ENCODE measurements at regions not wholly inside any gene's neighbourhood (a gene's known extent, or its start where the extent isn't known, plus 50 kb on each side); places are given as distances from the start of the nearest gene placed in this dataset.

DNA sequence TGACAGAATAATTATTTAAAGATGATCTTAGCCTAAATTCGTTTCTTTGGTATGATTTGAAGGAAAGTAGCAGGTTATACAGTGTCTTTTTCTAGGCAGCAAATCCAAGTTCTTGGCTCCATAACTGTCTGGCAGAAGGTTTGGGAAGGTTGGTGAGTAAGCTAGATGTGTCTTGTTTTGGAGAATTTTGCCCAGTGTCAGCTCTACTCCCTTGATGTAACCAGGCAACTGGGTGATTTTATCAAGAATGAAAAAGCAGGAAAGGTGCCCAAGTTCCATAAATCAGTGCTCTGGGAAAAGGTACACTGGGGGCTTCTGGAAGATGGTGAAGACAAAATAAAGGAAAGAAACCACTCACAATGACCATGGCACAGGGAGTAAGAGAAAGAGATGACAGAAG lies 71.5 kb upstream of the USP47 start:
- ATAC-seq (no peak), DNase-seq (no peak)
- no peaks in the 10 kb centered on the region for H3K4me1 ChIP-seq
- no peak overlapping the region for H3K27ac ChIP-seq
- no peak overlapping the region for H3K4me3 ChIP-seq
- intact Hi-C loops (cut with DNase I), result no loop called here
- no peaks in the 10 kb centered on the region for H3K9me3 ChIP-seq
- 60 to 85% methylated on average over 1 of the region's 1 CpG for WGBS, 2 donors
- TF ChIP-seq POLR2A (IDR thresholded peaks at IDR 0.05), result no peak
- TF ChIP-seq, protein P1, sequence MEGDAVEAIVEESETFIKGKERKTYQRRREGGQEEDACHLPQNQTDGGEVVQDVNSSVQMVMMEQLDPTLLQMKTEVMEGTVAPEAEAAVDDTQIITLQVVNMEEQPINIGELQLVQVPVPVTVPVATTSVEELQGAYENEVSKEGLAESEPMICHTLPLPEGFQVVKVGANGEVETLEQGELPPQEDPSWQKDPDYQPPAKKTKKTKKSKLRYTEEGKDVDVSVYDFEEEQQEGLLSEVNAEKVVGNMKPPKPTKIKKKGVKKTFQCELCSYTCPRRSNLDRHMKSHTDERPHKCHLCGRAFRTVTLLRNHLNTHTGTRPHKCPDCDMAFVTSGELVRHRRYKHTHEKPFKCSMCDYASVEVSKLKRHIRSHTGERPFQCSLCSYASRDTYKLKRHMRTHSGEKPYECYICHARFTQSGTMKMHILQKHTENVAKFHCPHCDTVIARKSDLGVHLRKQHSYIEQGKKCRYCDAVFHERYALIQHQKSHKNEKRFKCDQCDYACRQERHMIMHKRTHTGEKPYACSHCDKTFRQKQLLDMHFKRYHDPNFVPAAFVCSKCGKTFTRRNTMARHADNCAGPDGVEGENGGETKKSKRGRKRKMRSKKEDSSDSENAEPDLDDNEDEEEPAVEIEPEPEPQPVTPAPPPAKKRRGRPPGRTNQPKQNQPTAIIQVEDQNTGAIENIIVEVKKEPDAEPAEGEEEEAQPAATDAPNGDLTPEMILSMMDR (IDR thresholded peaks at IDR 0.05), result no peak
- no peaks in the 10 kb centered on the region for H3K27me3 ChIP-seq
- no peaks in the 10 kb centered on the region for H3K36me3 ChIP-seq (replicated peaks in 1 of 2; ENCODE audit: insufficient read depth in 1 of 2, low read depth in 2 of 2)

DNA sequence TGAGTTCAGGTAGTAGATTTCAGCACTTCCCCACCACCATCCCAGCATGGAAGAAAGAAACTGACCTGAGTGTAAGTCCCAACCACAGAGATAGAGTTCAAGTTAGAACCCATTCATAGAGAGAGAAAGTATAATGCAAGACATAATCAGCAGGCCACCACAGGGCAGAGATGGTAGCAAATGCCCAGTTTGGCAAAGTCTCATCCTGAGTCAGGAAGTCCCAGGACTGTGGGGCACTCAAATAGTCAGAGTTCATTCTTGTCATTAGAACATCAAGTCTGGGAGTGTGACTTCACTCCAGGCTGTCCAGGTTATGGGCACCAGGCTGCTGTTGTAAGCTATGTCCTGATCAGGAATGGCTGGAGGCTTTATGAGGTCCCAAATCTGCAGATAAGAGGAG lies 72.0 kb upstream of the USP47 start:
- DNase-seq, result no peak
- Histone ChIP-seq H3K4me3 (no peak overlapping the region), H3K36me3 (replicated peaks in 1 of 2; ENCODE audit: insufficient read depth in 1 of 2, low read depth in 2 of 2) (no peaks in the 10 kb centered on the region), H3K9me3 (no peaks in the 10 kb centered on the region), H3K4me1 (no peaks in the 10 kb centered on the region), H3K27ac (no peak overlapping the region), H3K27me3 (no peaks in the 10 kb centered on the region)
- intact Hi-C loops (cut with DNase I), result no loop called here
- ATAC-seq, result no peak
- TF ChIP-seq, protein P1 (IDR thresholded peaks at IDR 0.05), result no peak
- no peak for TF ChIP-seq POLR2A (IDR thresholded peaks at IDR 0.05)

- Histone ChIP-seq H3K27ac (no peak overlapping the region), H3K36me3 (replicated peaks in 1 of 2; ENCODE audit: insufficient read depth in 1 of 2, low read depth in 2 of 2) (no peaks in the 10 kb centered on the region), H3K9me3 (no peaks in the 10 kb centered on the region), H3K27me3 (no peaks in the 10 kb centered on the region), H3K4me3 (no peak overlapping the region), H3K4me1 (no peaks in the 10 kb centered on the region)
- intact Hi-C loops (cut with DNase I), result no loop called here
- no peak for ATAC-seq
- no peak for DNase-seq
- no peak for TF ChIP-seq POLR2A (IDR thresholded peaks at IDR 0.05)
- TF ChIP-seq, protein P1 (IDR thresholded peaks at IDR 0.05), result no peak
Measured at GRCh38 chr11:11769362-11769761, 72.4 kb upstream of the USP47 start.

DNA sequence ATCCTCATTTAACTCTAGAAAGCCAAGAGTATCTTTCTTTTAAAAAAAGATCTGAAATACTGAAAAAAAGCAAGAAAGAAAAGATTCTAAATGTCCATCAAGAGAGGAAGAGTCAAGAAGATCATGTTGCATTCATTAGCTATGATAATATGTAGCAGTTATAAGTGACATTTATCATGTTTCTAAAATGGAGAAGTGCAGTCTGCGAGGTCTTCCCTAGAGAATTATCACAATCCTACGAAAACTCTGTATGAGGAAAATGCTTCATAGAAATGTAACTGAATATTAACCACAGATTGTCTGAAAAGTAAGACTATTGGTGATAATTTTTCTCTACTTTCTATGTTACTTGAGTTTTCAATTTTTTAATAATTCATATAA lies 77.4 kb upstream of the USP47 start:
- Histone ChIP-seq H3K9me3 (no peaks in the 10 kb centered on the region), H3K27ac (no peak overlapping the region), H3K27me3 (no peaks in the 10 kb centered on the region), H3K4me1 (no peaks in the 10 kb centered on the region), H3K36me3 (replicated peaks in 1 of 2; ENCODE audit: insufficient read depth in 1 of 2, low read depth in 2 of 2) (no peaks in the 10 kb centered on the region), H3K4me3 (no peak overlapping the region)
- ATAC-seq (no peak), DNase-seq (no peak)
- intact Hi-C loops (cut with DNase I), result no loop called here
- 66 to 82% methylated on average over 2 of the region's 2 CpGs for WGBS, 2 donors
- TF ChIP-seq, protein P1 (IDR thresholded peaks at IDR 0.05), result no peak
- TF ChIP-seq POLR2A (IDR thresholded peaks at IDR 0.05), result no peak

DNA sequence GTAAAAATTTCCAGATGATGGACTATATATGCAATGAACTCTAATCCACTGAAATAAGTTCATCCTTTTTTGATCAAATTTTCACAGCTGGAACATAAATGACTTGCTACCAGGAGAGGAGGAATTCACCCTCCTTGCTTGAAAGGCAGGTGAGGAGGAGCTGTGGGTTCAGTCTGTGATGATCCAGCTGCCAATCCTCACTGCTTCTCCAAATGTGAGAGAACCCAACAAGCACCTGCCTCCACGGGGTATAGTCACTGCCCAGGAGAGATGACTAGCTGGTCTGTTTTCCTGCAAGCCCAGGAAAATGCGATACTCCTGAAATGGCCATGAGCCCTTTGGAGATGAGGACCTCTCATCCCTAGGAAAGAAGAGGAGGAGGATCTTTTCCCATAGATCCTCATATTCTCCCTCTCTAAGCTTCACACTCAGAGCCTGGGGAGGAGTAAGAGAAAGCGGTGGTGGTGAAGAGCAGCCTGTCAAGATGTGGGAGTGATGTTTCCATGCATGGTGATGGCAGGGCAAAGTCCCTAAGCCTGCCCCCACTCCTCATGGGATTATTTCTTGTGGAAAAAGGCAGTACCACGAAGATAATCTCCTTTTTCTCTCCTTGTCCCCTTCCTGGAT lies 77.9 kb upstream of the USP47 start:
- DNase-seq (no peak), ATAC-seq (no peak)
- Histone ChIP-seq H3K27ac (no peak overlapping the region), H3K36me3 (replicated peaks in 1 of 2; ENCODE audit: insufficient read depth in 1 of 2, low read depth in 2 of 2) (no peaks in the 10 kb centered on the region), H3K9me3 (no peaks in the 10 kb centered on the region), H3K27me3 (no peaks in the 10 kb centered on the region), H3K4me3 (no peak overlapping the region), H3K4me1 (no peaks in the 10 kb centered on the region)
- WGBS, 2 donors, result 61 to 64% methylated on average over 4 of the region's 4 CpGs
- TF ChIP-seq, protein P1 (IDR thresholded peaks at IDR 0.05), result no peak
- no peak for TF ChIP-seq POLR2A (IDR thresholded peaks at IDR 0.05)
- intact Hi-C loops (cut with DNase I), result no loop called here
